CD14-positive monocyte (primary cell): ENCODE measurements at regions not wholly inside any gene's neighbourhood (a gene's known extent, or its start where the extent isn't known, plus 50 kb on each side); places are given as distances from the start of the nearest gene placed in this dataset.

Experiments
- DNase-seq, 3 donors: peaks; one replicate each; pipeline ENCODE4 v3.0.0-alpha.2; 2011 to 2022
- H2AFZ ChIP-seq: 2 replicates; pipeline ENCODE4 v1.6.0; 2012; ENCODE audit warnings: mild to moderate bottlenecking, low read depth, low read length, inconsistent platforms; ENCODE audit not compliant: insufficient read depth, poor library complexity, severe bottlenecking
- H3K27ac ChIP-seq, 2 donors: 1 replicate in 1 of 2; 2 replicates in 1 of 2; pipeline ENCODE4 v1.5.1; 2012 to 2013; ENCODE audit warnings: low read length in 2 of 2, control low read depth in 1 of 2, inconsistent platforms in 1 of 2, low read depth in 1 of 2, mild to moderate bottlenecking in 1 of 2
- H3K27me3 ChIP-seq, 2 donors: one replicate each; pipeline versions ENCODE4 v1.6.0 to v1.6.1; 2011 to 2013; ENCODE audit warnings: low read length in 2 of 2; ENCODE audit not compliant: control insufficient read depth in 2 of 2, insufficient read depth in 2 of 2
- H3K36me3 ChIP-seq, 2 donors: replicated peaks in 1 of 2; 1 replicate in 1 of 2; 2 replicates in 1 of 2; pipeline versions ENCODE4 v1.5.1 to v1.6.1; 2012 to 2013; ENCODE audit warnings: low read length in 2 of 2, control low read depth in 1 of 2, inconsistent platforms in 1 of 2, mild to moderate bottlenecking in 1 of 2; ENCODE audit not compliant: insufficient read depth in 2 of 2, control insufficient read depth in 1 of 2
- H3K4me1 ChIP-seq, 2 donors: 1 replicate in 1 of 2; 2 replicates in 1 of 2; pipeline versions ENCODE4 v1.5.1 to v1.6.1; 2012 to 2013; ENCODE audit warnings: low read length in 2 of 2, control low read depth in 1 of 2, inconsistent platforms in 1 of 2, mild to moderate bottlenecking in 1 of 2, moderate library complexity in 1 of 2; ENCODE audit not compliant: insufficient read depth in 2 of 2, control insufficient read depth in 1 of 2
- H3K4me2 ChIP-seq: replicated peaks from 2 replicates; pipeline ENCODE3; 2012; ENCODE audit warnings: low read length, moderate library complexity, mild to moderate bottlenecking; ENCODE audit not compliant: poor library complexity, severe bottlenecking; ENCODE audit errors: extremely low read depth
- H3K4me3 ChIP-seq, 3 experiments: fragments of 200-600 bp in 1 of 3; sonication (generic) in 1 of 3; replicated peaks in 1 of 3; 1 replicate in 2 of 3; 2 replicates in 1 of 3; pipeline ENCODE4 v1.5.1; 2011 to 2013; ENCODE audit warnings: low read length in 3 of 3, mild to moderate bottlenecking in 3 of 3, control low read depth in 2 of 3, low read depth in 2 of 3, inconsistent platforms in 1 of 3, moderate library complexity in 1 of 3
- H3K79me2 ChIP-seq: 2 replicates; pipeline ENCODE4 v1.6.0; 2012; ENCODE audit warnings: mild to moderate bottlenecking, control low read depth, inconsistent platforms, low read length, moderate library complexity; ENCODE audit not compliant: insufficient read depth
- H3K9ac ChIP-seq: 2 replicates; pipeline ENCODE4 v1.6.0; 2017; ENCODE audit warnings: low read length, mild to moderate bottlenecking; ENCODE audit not compliant: insufficient read depth, poor library complexity, severe bottlenecking
- H3K9me3 ChIP-seq, 2 donors: replicated peaks in 1 of 2; 1 replicate in 1 of 2; 2 replicates in 1 of 2; pipeline versions ENCODE4 v1.5.1 to v1.6.1; 2012 to 2013; ENCODE audit warnings: low read length in 2 of 2, control low read depth in 1 of 2; ENCODE audit not compliant: control insufficient read depth in 1 of 2, insufficient read depth in 1 of 2
- H4K20me1 ChIP-seq: 2 replicates; pipeline ENCODE4 v1.6.0; 2012; ENCODE audit warnings: mild to moderate bottlenecking, low read length, control low read depth, moderate library complexity; ENCODE audit not compliant: insufficient read depth
- H3K27ac Mint-ChIP-seq, 7 donors: one replicate each; pipeline ENCODE4 v1.8.0; 2020; ENCODE audit warnings: mild to moderate bottlenecking in 7 of 7, mixed read lengths in 7 of 7, moderate library complexity in 6 of 7, inconsistent platforms in 2 of 7
- H3K27me3 Mint-ChIP-seq, 3 donors: one replicate each; pipeline ENCODE4 v1.8.0; 2021 to 2022; ENCODE audit warnings: low read depth in 3 of 3, mild to moderate bottlenecking in 3 of 3, mixed read lengths in 3 of 3, moderate library complexity in 3 of 3, inconsistent platforms in 1 of 3
- H3K36me3 Mint-ChIP-seq, 2 donors: one replicate each; pipeline ENCODE4 v1.8.0; 2020; ENCODE audit warnings: mixed read lengths in 2 of 2, inconsistent platforms in 1 of 2, mild to moderate bottlenecking in 1 of 2
- H3K4me1 Mint-ChIP-seq: one replicate; pipeline ENCODE4 v1.8.0; 2020; ENCODE audit warnings: mild to moderate bottlenecking, mixed read lengths
- H3K4me3 Mint-ChIP-seq, 2 donors: one replicate each; pipeline ENCODE4 v1.8.0; 2020; ENCODE audit warnings: mild to moderate bottlenecking in 2 of 2, mixed read lengths in 2 of 2, moderate library complexity in 1 of 2
- H3K9me3 Mint-ChIP-seq, 7 donors: one replicate each; pipeline ENCODE4 v1.8.0; 2020 to 2022; ENCODE audit warnings: mixed read lengths in 7 of 7, mild to moderate bottlenecking in 6 of 7, moderate library complexity in 6 of 7, inconsistent platforms in 2 of 7
- CTCF ChIP-seq: fragments of 200-600 bp; IDR thresholded peaks from one replicate; pipeline ENCODE4 v1.8.0; 2022; ENCODE audit warnings: antibody characterized with exemption, mild to moderate bottlenecking
- WGBS: methylation state at CpG from one replicate; pipeline ENCODE4 v1.1.5; 2013; ENCODE audit warnings: missing lambda C conversion rate; ENCODE audit not compliant: insufficient coverage; 5-methylcytosine and 5-hydroxymethylcytosine counted together
- intact Hi-C, 2 donors: fragments of 100-400 bp; cut with micrococcal nuclease; formaldehyde crosslinking; loops; one replicate each; pipeline versions ENCODE4 v1.15.0 to v1.15.1; 2023

GRCh38 chr7:46626691-46627310 is 705.7 kb upstream of the IGFBP3 start:
- no peak overlapping the region for H3K4me3 Mint-ChIP-seq
- Histone ChIP-seq H3K79me2 (no peaks in the 10 kb centered on the region), H2AFZ (no peak overlapping the region), H3K36me3 (no peaks in the 10 kb centered on the region), H3K4me3 (no peak overlapping the region), H3K4me1 (no peaks in the 10 kb centered on the region), H4K20me1 (no peaks in the 10 kb centered on the region), H3K4me2 (no peak overlapping the region), H3K9ac (no peak overlapping the region), H3K27me3 (no peaks in the 10 kb centered on the region), H3K9me3 (peaks cover 9 to 13% of the 10 kb centered on the region in 2 donors), H3K27ac (no peak overlapping the region)
- no CpG with 5 or more reads among the region's 5 CpGs for WGBS
- no peaks in the 10 kb centered on the region for H3K27me3 Mint-ChIP-seq
- no peak overlapping the region for H3K27ac Mint-ChIP-seq
- no peak for TF ChIP-seq CTCF
- H3K36me3 Mint-ChIP-seq = no peaks in the 10 kb centered on the region
- peaks cover 0 to 9% (median 7%) of the 10 kb centered on the region in 7 donors for H3K9me3 Mint-ChIP-seq
- H3K4me1 Mint-ChIP-seq = no peaks in the 10 kb centered on the region
- no peak for DNase-seq
- intact Hi-C loops = no loop called here

GRCh38 chr7:46626261-46626660 is 705.2 kb upstream of the IGFBP3 start:
- H3K4me1 ChIP-seq = no peaks in the 10 kb centered on the region
- H3K9me3 ChIP-seq = peaks cover 9 to 13% of the 10 kb centered on the region in 2 donors
- H3K27ac ChIP-seq = no peak overlapping the region
- no peak overlapping the region for H3K9ac ChIP-seq
- Mint-ChIP-seq H3K9me3 (peaks cover 0 to 9% (median 7%) of the 10 kb centered on the region in 7 donors), H3K4me1 (no peaks in the 10 kb centered on the region), H3K27me3 (no peaks in the 10 kb centered on the region), H3K4me3 (no peak overlapping the region), H3K36me3 (no peaks in the 10 kb centered on the region), H3K27ac (no peak overlapping the region)
- 80% methylated on average over 1 of the region's 4 CpGs for WGBS
- no peak overlapping the region for H3K4me3 ChIP-seq
- H3K79me2 ChIP-seq = no peaks in the 10 kb centered on the region
- intact Hi-C loops = no loop called here
- H3K27me3 ChIP-seq = no peaks in the 10 kb centered on the region
- no peak for TF ChIP-seq CTCF
- H4K20me1 ChIP-seq = no peaks in the 10 kb centered on the region
- no peak overlapping the region for H2AFZ ChIP-seq
- H3K36me3 ChIP-seq = no peaks in the 10 kb centered on the region
- H3K4me2 ChIP-seq = no peak overlapping the region
- no peak for DNase-seq
